ENCODE measurements at regions not wholly inside any gene's neighbourhood (a gene's known extent, or its start where the extent isn't known, plus 50 kb on each side); places are given as distances from the start of the nearest gene placed in this dataset.

DNA sequence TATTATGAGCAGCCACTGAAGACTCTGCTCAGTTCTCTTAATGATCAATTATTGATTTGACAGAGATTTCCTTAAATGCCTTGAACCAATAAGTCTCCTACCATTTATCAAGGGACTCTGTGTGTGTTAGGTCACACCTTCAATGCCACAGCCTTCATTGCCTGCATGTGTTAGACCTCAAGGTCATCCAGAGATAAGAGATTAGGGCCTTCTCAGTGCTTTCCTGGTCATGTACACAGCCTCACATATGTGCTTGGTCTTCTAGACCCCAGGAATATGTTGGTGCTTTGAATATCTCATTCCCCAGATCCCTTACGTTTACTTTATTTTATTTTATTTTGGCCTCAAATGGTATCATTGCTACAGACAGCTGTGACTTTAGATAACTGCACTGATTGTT lies 93.0 kb upstream of the CTAGE1 start:
- Histone ChIP-seq H3K4me1 (ENCODE audit: insufficient read depth, low read length) (no peaks in the 10 kb centered on the region), H4K20me1 (ENCODE audit: insufficient read depth, low read length) (no peaks in the 10 kb centered on the region), H3K4me3 (ENCODE audit: low read depth in 1 of 2, low read length in 2 of 2) (no peak overlapping the region), H3K4me2 (ENCODE audit: insufficient read depth, low read length) (no peak overlapping the region), H3K79me2 (ENCODE audit: insufficient read depth, low read length) (no peaks in the 10 kb centered on the region), H3K9ac (ENCODE audit: low read depth, low read length) (no peak overlapping the region), H3K27me3 (ENCODE audit: insufficient read depth, low read length, poor library complexity) (peaks cover 2% of the 10 kb centered on the region), H3K27ac (ENCODE audit: low read length) (no peak overlapping the region), H3K9me3 (ENCODE audit: insufficient read depth, low read length, severe bottlenecking) (no peaks in the 10 kb centered on the region), H3K36me3 (ENCODE audit: insufficient read depth, low read length) (no peaks in the 10 kb centered on the region), H2AFZ (ENCODE audit: low read depth, low read length) (no peak overlapping the region)
- TF ChIP-seq, protein P1, sequence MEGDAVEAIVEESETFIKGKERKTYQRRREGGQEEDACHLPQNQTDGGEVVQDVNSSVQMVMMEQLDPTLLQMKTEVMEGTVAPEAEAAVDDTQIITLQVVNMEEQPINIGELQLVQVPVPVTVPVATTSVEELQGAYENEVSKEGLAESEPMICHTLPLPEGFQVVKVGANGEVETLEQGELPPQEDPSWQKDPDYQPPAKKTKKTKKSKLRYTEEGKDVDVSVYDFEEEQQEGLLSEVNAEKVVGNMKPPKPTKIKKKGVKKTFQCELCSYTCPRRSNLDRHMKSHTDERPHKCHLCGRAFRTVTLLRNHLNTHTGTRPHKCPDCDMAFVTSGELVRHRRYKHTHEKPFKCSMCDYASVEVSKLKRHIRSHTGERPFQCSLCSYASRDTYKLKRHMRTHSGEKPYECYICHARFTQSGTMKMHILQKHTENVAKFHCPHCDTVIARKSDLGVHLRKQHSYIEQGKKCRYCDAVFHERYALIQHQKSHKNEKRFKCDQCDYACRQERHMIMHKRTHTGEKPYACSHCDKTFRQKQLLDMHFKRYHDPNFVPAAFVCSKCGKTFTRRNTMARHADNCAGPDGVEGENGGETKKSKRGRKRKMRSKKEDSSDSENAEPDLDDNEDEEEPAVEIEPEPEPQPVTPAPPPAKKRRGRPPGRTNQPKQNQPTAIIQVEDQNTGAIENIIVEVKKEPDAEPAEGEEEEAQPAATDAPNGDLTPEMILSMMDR (IDR thresholded peaks at IDR 0.05; ENCODE audit: borderline replicate concordance, extremely low read depth, low read length, poor library complexity, severe bottlenecking) = no peak
- no peak for TF ChIP-seq EZH2 (IDR thresholded peaks at IDR 0.05; ENCODE audit: borderline replicate concordance, low read depth, low read length, severe bottlenecking)
- no peak for ATAC-seq (ENCODE audit: insufficient read depth, low read depth)
- no peak for DNase-seq

DNA sequence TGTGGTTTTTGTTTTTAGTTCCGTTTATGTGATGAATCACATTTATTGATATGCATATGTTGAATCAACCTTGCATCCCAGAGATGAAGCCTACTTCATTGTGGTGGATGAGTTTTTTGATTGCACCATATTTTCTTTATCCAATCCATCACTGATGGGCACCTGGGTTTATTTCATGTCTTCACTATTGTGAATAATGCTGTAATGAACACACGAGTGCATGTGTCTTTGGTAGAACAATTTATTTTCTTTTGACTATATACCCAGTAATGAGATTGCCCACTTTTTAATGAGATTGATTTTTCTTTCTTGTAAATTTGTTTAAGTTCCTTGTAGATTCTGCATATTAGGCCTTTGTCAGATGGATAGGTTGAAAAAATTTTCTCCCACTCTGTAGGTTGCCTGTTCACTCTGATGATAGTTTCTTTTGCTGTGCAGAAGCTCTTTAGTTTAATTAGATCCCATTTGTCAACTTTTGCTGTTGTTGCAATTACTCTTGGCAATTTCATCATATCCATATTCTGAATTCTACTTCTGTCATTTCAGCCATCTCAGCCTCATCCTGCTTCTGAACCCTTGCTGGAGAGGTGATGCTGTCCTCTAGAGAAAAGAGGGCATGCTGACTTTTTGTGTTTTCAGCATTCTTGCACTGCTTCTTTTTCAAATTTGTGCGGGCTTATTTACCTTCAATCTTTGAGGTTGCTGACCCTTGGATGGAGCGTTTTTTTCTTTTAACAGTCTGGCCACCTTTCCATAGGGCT lies 96.2 kb upstream of the CTAGE1 start:
- Histone ChIP-seq H3K27me3 (ENCODE audit: insufficient read depth, low read length, poor library complexity) (no peaks in the 10 kb centered on the region), H3K36me3 (ENCODE audit: insufficient read depth, low read length) (no peaks in the 10 kb centered on the region), H3K4me1 (ENCODE audit: insufficient read depth, low read length) (no peaks in the 10 kb centered on the region), H3K9ac (ENCODE audit: low read depth, low read length) (no peak overlapping the region), H3K4me3 (ENCODE audit: low read depth in 1 of 2, low read length in 2 of 2) (no peak overlapping the region), H3K9me3 (ENCODE audit: insufficient read depth, low read length, severe bottlenecking) (no peaks in the 10 kb centered on the region), H4K20me1 (ENCODE audit: insufficient read depth, low read length) (no peaks in the 10 kb centered on the region), H2AFZ (ENCODE audit: low read depth, low read length) (no peak overlapping the region), H3K4me2 (ENCODE audit: insufficient read depth, low read length) (no peak overlapping the region), H3K27ac (ENCODE audit: low read length) (no peak overlapping the region), H3K79me2 (ENCODE audit: insufficient read depth, low read length) (no peaks in the 10 kb centered on the region)
- no peak for TF ChIP-seq EZH2 (IDR thresholded peaks at IDR 0.05; ENCODE audit: borderline replicate concordance, low read depth, low read length, severe bottlenecking)
- TF ChIP-seq, protein P1 (IDR thresholded peaks at IDR 0.05; ENCODE audit: borderline replicate concordance, extremely low read depth, low read length, poor library complexity, severe bottlenecking) = no peak
- DNase-seq = no peak
- ATAC-seq (ENCODE audit: insufficient read depth, low read depth) = no peak

DNA sequence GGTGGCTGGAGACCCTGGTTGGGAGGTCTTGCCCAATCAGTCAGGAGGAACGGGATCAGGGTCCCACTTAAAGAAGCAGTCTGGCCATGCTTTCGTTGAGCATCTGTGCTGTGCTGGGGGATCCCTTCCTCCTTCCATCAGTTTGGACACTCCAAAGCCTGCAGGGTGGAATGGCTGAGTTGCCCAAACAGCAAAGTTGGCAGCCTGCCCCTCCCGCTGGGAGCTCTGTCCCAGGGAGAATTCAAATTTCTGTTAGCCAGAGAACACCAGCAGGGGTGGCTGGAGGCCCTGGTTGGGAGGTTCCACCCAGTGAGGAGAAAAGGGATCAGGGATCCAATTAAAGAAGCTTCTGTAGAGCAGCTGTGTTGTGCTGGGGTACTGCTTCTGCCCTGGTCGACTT lies 96.9 kb upstream of the CTAGE1 start:
- Histone ChIP-seq H3K4me1 (ENCODE audit: insufficient read depth, low read length) (no peaks in the 10 kb centered on the region), H2AFZ (ENCODE audit: low read depth, low read length) (no peak overlapping the region), H3K79me2 (ENCODE audit: insufficient read depth, low read length) (no peaks in the 10 kb centered on the region), H3K27ac (ENCODE audit: low read length) (no peak overlapping the region), H3K9ac (ENCODE audit: low read depth, low read length) (no peak overlapping the region), H3K9me3 (ENCODE audit: insufficient read depth, low read length, severe bottlenecking) (no peaks in the 10 kb centered on the region), H3K27me3 (ENCODE audit: insufficient read depth, low read length, poor library complexity) (no peaks in the 10 kb centered on the region), H3K4me2 (ENCODE audit: insufficient read depth, low read length) (no peak overlapping the region), H3K4me3 (ENCODE audit: low read depth in 1 of 2, low read length in 2 of 2) (no peak overlapping the region), H3K36me3 (ENCODE audit: insufficient read depth, low read length) (no peaks in the 10 kb centered on the region), H4K20me1 (ENCODE audit: insufficient read depth, low read length) (no peaks in the 10 kb centered on the region)
- TF ChIP-seq, protein P1 (IDR thresholded peaks at IDR 0.05; ENCODE audit: borderline replicate concordance, extremely low read depth, low read length, poor library complexity, severe bottlenecking) = no peak
- no peak for TF ChIP-seq EZH2 (IDR thresholded peaks at IDR 0.05; ENCODE audit: borderline replicate concordance, low read depth, low read length, severe bottlenecking)
- DNase-seq (no peak), ATAC-seq (ENCODE audit: insufficient read depth, low read depth) (no peak)

Measured in DND-41 (cell line).